NCI-H2107 (cell line): ENCODE measurements at regions not wholly inside any gene's neighbourhood (a gene's known extent, or its start where the extent isn't known, plus 50 kb on each side); places are given as distances from the start of the nearest gene placed in this dataset.

ENCODE experiments used
- DNase-seq: peaks from one replicate; lab custom pipeline; 2025; lab: John Stamatoyannopoulos, UW

DNA sequence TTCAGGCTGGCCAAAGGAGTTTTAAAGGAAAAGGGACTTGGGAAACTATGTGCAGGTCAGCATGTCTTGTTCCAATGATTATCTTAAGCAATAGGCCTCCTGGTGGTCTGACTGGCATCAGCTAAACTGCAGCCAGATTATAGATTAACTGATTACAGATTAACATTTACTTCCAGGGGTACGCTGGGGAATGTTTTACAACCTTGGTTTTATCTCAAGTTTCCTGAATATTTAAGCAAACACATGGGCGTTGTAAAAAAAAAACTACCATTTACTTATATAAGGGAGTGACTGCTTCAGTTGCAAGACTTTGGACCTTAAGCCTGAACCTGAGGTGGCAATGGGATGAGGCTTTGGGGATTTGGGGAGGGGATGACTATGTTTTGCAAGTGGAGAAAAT lies 600.6 kb upstream of the B3GALT2 start:
- no peak for DNase-seq

- DNase-seq, result no peak
Measured at GRCh38 chr1:193785850-193786420, 599.5 kb upstream of the B3GALT2 start.

DNA sequence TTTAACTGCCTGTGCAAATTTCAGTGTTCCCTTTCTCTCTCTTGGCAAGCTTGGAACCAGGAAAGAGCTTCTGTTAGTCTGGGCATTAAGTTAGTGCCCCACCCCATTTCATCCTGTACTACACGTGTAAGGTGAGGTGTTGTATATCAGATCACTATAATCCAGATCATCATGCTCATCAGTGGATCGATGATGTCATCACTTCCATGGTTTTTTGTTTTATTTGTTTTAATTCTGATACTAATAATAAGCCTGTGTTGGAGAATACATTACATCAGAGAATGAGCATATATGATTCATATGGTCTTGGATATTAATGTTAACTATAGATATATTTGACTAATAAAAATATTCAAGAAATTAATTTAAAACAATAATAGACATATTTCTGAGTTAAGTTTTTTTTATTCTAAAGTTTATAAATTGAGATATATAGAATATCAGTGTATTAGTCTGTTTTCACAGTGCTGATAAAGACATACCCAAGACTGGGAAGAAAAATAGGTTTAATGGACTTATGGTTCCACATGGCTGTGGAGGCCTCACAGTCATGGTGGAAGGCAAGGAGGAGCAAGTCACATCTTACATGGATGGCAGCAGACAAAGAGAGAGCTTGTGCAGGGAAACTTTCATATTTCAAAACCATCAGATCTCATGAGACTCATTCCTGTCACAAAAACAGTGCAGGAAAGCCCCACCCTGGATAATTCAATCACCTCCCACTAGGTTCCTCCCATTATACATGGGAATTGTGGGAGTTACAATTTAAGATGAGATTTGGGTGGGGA lies 588.3 kb upstream of the B3GALT2 start:
- DNase-seq, result no peak

GRCh38 chr1:193771596-193771995 lies 585.2 kb upstream of the B3GALT2 start:
- no peak for DNase-seq

DNA sequence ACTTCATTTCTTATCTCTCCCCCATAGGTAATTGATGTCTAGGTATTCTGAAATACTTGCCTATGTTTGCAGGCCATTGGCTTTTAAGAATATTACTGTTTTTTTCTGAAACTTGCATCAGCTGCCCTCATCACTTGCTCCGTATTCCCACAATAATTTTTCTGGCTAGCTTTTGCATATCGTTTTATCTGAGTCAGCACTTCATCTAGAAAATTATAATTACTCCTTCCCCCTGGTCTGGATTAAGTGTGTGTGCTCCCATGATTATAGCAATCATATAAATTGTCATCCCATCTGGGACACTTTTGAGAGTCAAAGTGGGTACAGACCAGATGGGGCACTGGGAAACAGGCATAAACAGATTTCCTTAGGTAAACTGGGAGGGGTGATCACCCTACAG lies 583.2 kb upstream of the B3GALT2 start:
- no peak for DNase-seq

DNA sequence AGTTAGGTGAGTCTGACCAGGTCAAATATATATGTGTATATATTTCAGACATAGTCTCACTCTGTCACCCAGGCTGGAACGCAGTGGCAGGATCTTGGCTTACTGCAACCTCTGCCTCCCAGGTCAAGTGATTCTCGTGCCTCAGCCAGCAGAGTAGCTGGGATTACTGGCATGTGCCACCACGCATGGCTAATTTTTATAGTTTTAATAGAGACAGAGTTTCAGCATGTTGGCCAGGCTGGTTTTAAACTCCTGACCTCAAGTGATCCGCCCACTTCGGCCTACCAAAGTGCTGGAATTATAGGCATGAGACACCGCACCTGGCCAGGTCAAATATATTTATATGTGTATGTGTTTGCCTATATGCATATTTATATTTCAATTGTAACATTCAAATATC lies 581.5 kb upstream of the B3GALT2 start:
- no peak for DNase-seq

- no peak for DNase-seq
Measured at GRCh38 chr1:193766329-193766728, 579.9 kb upstream of the B3GALT2 start.

DNA sequence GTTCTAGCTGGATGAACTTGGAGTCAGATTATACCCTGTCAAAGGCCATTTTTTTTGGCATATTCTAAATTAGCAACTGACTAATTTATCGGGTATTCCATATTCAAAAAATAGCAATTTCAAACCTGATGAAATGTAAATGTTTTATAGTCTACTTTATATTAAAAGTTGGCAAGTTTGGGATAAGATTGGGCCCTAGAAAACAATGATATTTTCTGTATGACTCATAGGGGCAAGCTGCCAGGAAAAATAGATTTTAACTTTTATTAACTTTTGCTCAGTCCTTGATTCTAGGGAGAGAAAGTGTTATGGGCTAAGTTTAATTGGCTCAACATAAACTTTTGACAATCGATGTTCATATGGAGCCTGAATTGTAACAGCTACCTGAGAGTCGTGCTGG lies 576.9 kb upstream of the B3GALT2 start:
- DNase-seq, result no peak

- DNase-seq, result no peak
Measured at GRCh38 chr1:193762236-193762635, 575.8 kb upstream of the B3GALT2 start.

GRCh38 chr1:193755441-193755840 lies 569.0 kb upstream of the B3GALT2 start:
- DNase-seq, result no peak

GRCh38 chr1:193754732-193755427 lies 568.5 kb upstream of the B3GALT2 start:
- no peak for DNase-seq

DNA sequence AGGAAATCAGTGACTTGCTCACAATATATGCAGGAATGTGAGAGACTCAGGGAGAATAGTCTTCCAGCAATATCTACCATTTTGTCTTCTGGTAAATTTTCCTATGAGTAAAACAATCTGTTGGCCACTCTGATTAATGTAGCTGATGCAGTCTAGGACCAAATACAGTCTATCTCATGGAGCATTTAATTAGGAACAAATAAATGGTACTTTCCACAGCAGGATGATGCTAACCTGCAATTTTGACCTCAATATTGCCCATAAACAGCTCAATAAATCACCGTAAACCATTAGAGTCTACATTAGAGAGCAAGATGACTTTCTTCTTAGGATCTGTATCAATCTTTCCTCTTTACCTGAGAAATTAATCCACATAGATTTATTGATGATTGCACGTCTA lies 567.7 kb upstream of the B3GALT2 start:
- DNase-seq, result no peak

- no peak for DNase-seq
Measured at GRCh38 chr1:193753038-193753756, 566.8 kb upstream of the B3GALT2 start.

DNA sequence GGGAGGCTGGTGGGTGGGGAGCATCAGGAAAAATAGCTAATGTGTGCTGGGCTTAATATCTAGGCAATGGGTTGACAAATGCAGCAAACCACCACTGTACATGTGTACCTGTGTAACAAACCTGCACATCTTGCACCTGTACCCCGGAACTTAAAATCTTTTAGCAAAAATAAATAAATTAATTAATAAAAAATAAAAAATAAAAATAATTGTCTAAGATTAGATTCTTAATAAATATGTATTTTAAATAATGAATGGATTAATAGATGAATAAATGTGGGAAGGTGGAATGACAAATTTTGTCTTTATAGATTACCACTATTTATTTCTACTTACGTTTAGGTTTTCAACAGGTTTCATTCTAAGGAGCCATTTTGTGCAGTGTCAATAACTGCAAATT lies 563.5 kb upstream of the B3GALT2 start:
- no peak for DNase-seq

GRCh38 chr1:193747579-193747978 lies 561.2 kb upstream of the B3GALT2 start:
- no peak for DNase-seq

GRCh38 chr1:193741228-193741627 lies 554.8 kb upstream of the B3GALT2 start:
- no peak for DNase-seq

DNA sequence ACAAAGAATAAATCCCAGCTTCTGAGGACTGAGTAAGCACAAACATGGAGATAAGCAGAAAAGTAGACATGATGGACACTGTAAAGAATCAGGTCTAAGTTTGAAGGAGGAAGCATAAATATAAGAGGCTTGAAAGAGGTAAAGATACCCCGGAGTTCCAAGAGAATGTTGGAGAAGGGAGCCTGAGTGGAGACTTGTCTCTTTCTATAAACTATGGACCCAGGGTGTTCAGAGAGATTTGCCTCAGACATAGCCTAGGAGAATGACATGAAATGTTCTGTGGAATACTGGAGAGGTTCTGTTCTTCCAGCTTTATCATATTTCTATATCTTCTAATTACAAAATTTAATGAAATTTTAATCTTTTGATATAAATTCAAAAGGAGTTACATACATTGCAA lies 554.3 kb upstream of the B3GALT2 start:
- DNase-seq, result no peak

DNA sequence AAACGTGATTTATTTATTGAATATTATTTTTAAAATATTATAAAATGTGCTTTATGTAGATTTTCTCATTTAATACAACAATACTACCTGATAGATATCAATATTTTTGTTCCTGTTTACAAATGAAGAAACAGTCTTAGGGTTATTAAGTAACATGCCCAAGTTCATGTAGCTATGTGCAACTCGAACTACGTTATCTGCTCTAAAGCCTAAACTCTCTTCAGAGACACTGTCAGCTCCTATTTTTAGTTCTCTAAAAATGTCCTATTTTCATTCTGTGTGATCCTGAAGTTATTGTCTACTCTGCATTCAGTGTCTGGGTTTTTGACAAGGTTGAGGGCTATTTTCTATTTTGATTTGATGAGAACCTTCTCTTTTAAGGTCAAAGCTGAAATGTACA lies 550.1 kb upstream of the B3GALT2 start:
- no peak for DNase-seq

GRCh38 chr1:193733674-193734073 lies 547.3 kb upstream of the B3GALT2 start:
- no peak for DNase-seq

- no peak for DNase-seq
Measured at GRCh38 chr1:193730017-193730416, 543.6 kb upstream of the B3GALT2 start.

- no peak for DNase-seq
Measured at GRCh38 chr1:193729429-193729828, 543.0 kb upstream of the B3GALT2 start.

GRCh38 chr1:193727850-193728249 lies 541.4 kb upstream of the B3GALT2 start:
- DNase-seq, result no peak

GRCh38 chr1:193726722-193727121 lies 540.3 kb upstream of the B3GALT2 start:
- no peak for DNase-seq
